D341Med (cell line): ENCODE measurements at regions not wholly inside any gene's neighbourhood (a gene's known extent, or its start where the extent isn't known, plus 50 kb on each side); places are given as distances from the start of the nearest gene placed in this dataset.
"Not testable (repeated sequence)": the region's sequence is repeated elsewhere in the genome, so short reads cannot be mapped to it uniquely, and the experiment has no call there.

ENCODE experiments used
- DNase-seq: peaks from one replicate; pipeline ENCODE4 v3.0.0; 2012; ENCODE audit warnings: low spot score

DNA sequence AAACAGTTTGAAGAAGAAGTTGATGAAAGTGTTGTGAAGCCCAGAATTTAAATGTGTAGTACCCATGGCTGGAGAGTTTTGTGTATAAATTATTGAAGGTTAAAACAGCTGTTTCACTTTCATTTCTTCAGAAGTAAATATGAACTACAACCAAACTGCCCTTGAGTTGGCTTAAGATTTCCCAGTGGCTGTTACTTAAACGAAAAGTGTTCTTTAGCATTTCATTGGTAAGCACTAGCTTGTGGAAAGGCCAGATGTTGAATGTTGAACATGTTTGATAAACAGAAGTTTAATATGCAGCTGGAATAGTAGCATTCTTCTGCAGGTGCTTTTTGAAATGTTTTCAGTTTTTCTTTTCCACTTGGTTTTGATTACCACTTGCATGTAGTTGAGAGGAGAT lies 83.2 kb upstream of the TNRC6B start:
- no peak for DNase-seq

DNA sequence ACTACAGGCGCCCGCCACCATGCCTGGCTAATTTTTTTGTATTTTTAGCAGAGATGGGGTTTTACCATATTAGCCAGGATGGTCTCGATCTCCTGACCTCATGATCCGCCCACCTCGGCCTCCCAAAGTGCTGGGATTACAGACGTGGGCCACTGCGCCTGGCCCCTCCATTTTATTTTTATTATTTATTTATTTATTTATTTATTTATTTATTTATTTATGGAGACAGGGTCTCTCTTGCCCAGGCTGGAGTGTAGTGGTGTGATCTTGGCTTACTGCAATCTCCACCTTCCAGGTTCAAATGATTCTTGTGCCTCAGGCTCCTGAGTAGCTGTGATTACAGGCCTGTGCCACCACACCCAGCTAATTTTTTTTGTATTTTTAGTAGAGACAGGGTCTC lies 77.8 kb upstream of the TNRC6B start:
- not testable (repeated sequence) for DNase-seq

DNA sequence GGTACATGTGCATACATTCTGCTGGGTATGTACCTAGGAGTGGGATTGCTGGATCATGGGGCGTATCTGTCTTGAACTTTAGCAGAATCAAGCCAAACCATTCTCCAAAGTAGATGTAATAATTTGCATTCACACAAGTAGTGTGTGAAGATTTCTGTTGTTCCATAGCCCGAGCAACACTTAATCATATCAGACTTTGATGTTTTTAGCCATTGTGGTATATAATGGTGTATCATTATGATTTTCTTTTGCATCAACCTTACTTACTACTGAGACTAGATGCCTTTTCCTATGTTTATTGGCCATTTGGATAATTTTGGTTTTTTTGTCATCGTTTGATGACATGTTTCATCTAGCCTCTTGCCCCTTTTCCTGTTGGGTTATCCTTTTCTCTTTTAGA lies 72.0 kb upstream of the TNRC6B start:
- DNase-seq: no peak

DNA sequence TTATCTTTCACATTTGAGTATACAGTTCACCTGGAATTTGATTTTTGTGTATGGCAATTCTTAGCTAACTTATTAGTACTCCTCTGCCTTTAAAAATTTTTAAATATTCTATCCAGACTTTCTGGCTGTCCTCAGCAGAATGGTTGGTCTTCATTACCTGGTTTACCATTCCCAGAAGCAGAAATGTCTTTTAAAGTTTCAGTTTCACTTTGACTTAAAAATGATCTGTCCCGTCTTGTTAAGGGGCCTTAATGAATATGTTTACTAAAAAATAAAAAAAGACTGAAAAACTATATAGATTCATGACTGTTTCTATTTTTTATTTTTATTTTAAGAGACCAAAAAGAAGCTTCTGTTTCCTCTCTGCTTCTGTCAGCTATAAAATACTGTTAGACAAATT lies 70.5 kb upstream of the TNRC6B start:
- DNase-seq: no peak

DNA sequence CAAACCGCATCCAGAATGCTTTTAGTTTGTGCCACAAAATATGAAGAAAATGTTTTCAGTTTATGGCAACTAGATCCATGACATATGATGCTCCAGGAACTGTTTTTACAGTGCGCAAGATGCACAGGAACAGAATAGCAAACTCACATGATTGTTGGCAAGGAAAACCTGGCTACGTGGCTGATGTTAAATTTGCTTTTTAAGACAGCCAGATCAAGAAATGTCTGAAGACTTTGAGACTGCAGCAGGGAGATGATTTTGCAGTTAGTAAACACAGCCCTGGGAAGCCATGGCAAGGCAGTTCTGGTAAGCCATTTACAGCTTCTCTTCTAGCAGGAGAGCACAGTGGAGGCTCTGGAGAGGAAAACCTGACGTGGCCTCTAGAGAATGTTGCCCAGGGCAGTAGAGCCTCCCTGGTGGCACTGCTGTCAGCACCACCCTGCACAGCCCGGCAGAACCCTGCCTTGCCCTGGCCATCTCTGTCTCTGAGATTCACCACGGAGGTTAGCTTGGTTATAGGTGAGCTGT lies 69.8 kb upstream of the TNRC6B start:
- DNase-seq: no peak

- DNase-seq: no peak
These were observed 69.3 kb upstream of the TNRC6B start for GRCh38 chr22:40108396-40108795.

- DNase-seq: not testable (repeated sequence)
These were observed 68.8 kb upstream of the TNRC6B start for GRCh38 chr22:40108926-40109325.

DNA sequence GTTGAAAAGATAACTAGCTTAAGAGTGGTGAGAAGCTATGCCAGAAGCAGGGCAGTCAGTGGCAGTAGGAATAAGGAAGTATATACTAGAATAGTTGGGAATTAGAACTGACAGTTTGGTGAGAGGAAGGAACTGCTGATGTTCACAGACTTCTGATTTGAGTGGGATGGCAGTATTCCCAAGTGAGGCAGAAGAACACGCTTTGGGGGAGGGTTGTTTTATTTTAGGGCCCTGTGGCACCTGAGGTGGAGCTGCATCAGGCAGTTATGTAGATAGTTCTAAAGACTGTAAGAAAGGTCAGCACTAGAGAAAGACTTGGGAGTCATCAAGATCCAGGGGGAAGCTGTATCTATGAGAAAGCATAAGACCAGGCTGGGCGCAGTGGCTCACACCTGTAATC lies 66.3 kb upstream of the TNRC6B start:
- no peak for DNase-seq

DNA sequence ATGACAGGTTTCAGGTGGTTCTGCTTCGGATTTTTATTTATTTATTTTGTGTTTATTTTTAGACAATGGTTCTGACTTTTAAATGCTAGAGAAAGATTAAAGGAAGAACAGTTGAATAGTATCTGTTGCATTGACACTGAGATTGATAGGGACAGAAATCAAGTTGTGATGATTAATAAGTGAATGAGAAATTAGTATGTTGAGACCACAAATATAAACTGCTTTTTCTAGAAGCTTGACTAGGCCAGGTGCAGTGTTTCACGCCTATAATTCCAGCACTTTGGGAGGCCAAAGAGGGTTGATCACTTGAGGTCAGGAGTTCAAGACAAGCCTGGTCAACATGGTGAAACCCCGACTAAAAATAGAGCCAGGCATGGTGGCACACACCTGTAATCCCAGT lies 65.1 kb upstream of the TNRC6B start:
- no peak for DNase-seq

DNA sequence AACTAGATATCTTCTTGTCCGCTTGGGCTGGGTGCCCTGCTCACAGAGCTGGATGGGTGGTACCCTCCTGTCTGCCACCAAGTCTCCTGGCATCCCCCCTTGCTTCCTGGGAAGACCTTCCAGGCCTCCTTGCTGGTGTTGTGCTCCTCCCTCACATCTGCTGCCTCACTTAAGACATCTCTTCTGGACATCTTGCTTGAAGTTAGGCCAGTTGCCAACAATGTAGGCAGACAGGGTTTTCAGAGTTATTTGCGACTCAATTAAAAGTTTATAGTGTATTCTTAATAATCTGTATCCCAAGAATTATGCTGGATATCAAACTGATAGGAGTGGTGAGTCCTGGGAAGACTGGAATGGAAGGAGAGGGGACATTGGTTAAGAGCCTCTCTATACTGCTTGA lies 64.0 kb upstream of the TNRC6B start:
- no peak for DNase-seq

GRCh38 chr22:40114411-40114810 lies 63.3 kb upstream of the TNRC6B start:
- no peak for DNase-seq

GRCh38 chr22:40116496-40117200 lies 61.1 kb upstream of the TNRC6B start:
- no peak for DNase-seq

DNA sequence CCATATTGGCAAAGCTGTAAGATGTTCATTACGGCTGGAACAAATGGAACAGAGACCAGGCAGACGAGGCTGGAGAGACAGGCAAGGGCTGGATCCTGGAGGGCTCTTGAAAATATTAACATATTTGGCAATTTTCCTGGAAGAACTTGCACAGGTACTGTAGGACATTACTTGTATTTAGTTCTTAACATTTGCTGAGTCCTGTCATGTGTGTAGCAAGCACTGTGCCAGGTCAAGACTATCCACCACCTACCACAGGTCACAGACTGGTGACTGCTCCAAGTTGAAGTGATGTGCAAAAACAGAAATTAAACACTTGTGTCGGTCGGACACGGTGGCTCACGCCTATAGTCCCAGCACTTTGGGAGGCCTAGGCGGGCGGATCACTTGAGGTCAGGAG lies 58.7 kb upstream of the TNRC6B start:
- DNase-seq: no peak

GRCh38 chr22:40120848-40121247 lies 56.9 kb upstream of the TNRC6B start:
- no peak for DNase-seq

DNA sequence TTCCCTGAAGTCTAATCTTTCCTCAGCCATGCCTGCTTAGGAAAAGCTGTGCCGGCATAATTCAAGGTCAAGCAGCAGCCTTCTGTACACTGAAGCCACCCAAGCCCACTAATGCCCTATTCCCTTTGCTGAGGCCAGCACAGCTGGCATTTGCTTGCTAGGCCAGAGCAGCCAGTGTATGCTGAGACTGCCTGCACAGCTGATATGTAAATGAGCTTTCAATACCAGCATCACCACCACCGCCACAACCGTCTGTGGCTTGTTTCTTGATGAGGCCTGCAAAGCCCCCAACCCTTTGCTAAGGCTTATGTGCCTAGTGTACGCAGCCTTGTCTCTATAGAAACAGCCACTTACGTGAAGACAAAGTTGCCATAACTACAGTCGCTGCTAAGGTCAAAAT lies 56.3 kb upstream of the TNRC6B start:
- no peak for DNase-seq

DNA sequence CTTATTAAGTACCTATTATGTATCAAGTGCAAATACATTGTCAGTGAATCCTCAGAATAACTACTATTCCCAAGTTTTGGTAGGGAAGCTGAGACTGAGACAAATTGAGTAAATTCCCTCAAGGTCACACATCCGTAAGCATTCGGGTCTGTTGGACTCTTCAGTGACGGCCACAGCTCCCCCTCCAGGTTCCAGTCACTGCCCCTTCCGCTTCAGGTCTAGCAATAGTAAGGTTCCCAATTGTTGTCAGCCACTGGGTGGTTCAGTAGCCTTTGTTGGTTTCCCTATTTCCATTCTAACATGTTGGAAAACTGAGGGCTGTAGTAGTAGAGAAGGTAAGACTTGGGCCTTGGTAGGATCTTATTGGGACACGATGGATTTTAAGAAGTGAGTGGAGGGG lies 54.9 kb upstream of the TNRC6B start:
- no peak for DNase-seq

- DNase-seq: peak; percentile 63
These were observed 54.3 kb upstream of the TNRC6B start for GRCh38 chr22:40123387-40123786.
